Left lung (tissue), 4 donors: ENCODE measurements at regions not wholly inside any gene's neighbourhood (a gene's known extent, or its start where the extent isn't known, plus 50 kb on each side); places are given as distances from the start of the nearest gene placed in this dataset.

Experiments used
- ATAC-seq: fragments of 200-7000 bp; cut with Tn5 transposase; one replicate; pipeline ENCODE4 v1.9.1; 2020; ENCODE audit warnings: moderate library complexity
- DNase-seq, 4 donors: peaks; one replicate each; pipeline ENCODE4 v3.0.0-alpha.2; 2013 to 2020
- H3K27ac ChIP-seq, 2 donors: fragments of 200-600 bp; sonication (generic) in 1 of 2; one replicate each; pipeline versions ENCODE4 v1.5.0 to v1.8.0; 2020 to 2021
- H3K27me3 ChIP-seq, 2 donors: fragments of 200-600 bp; sonication (generic) in 1 of 2; one replicate each; pipeline versions ENCODE4 v1.5.0 to v1.8.0; 2020 to 2021
- H3K36me3 ChIP-seq, 2 donors: fragments of 200-600 bp; sonication (generic) in 1 of 2; one replicate each; pipeline versions ENCODE4 v1.5.0 to v1.8.0; 2020 to 2021
- H3K4me1 ChIP-seq, 2 donors: fragments of 200-600 bp; one replicate each; pipeline ENCODE4 v1.8.0; 2021
- H3K4me3 ChIP-seq, 2 donors: fragments of 200-600 bp; sonication (generic) in 1 of 2; one replicate each; pipeline versions ENCODE4 v1.5.0 to v1.8.0; 2020 to 2021; ENCODE audit warnings: mild to moderate bottlenecking in 1 of 2
- H3K9me3 ChIP-seq, 2 donors: fragments of 200-600 bp; sonication (generic) in 1 of 2; one replicate each; pipeline versions ENCODE4 v1.5.0 to v1.8.0; 2020 to 2021
- CTCF ChIP-seq, 2 donors: fragments of 200-600 bp; sonication (generic) in 1 of 2; IDR thresholded peaks; one replicate each; pipeline versions ENCODE4 v1.5.0 to v1.8.0; 2021; ENCODE audit warnings: antibody characterized with exemption in 2 of 2
- intact Hi-C, 2 donors: fragments of 100-400 bp; cut with DNase I; formaldehyde crosslinking; loops; one replicate each; pipeline versions ENCODE4 v1.11.2 to v1.14.2; 2022
- donor health status: DM: no; HTN: yes; CAD: no.
- donor health status: DM: no; HTN: no; CAD: no.

- no peak overlapping the region for H3K27ac ChIP-seq
- ATAC-seq, result no peak
These were observed 98.5 kb upstream of the RIOK3 start for GRCh38 chr18:23354625-23355024.

GRCh38 chr18:23355206-23355605 is 97.9 kb upstream of the RIOK3 start:
- H3K36me3 ChIP-seq, result peaks cover 0 to 15% of the 10 kb centered on the region in 2 donors
- no peak overlapping the region for H3K27ac ChIP-seq
- H3K9me3 ChIP-seq, result no peaks in the 10 kb centered on the region
- no peak overlapping the region for H3K4me3 ChIP-seq
- no peak for DNase-seq
- no peak for ATAC-seq
- H3K27me3 ChIP-seq, result no peaks in the 10 kb centered on the region
- intact Hi-C loops, result no loop called here
- TF ChIP-seq CTCF (IDR thresholded peaks at IDR 0.05), result no peak
- H3K4me1 ChIP-seq, result peaks cover 5 to 29% of the 10 kb centered on the region in 2 donors

More at GRCh38 chr18:23354625-23355024, 98.5 kb upstream of the RIOK3 start:
- H3K9me3 ChIP-seq, result no peaks in the 10 kb centered on the region
- DNase-seq, result no peak
- H3K4me1 ChIP-seq, result peaks cover 5 to 29% of the 10 kb centered on the region in 2 donors
- intact Hi-C loops, result no loop called here
- H3K27me3 ChIP-seq, result no peaks in the 10 kb centered on the region
- no peak overlapping the region for H3K4me3 ChIP-seq
- no peak for TF ChIP-seq CTCF (IDR thresholded peaks at IDR 0.05)
- H3K36me3 ChIP-seq, result peaks cover 0 to 16% of the 10 kb centered on the region in 2 donors

- ATAC-seq (no peak), DNase-seq (no peak)
- Histone ChIP-seq H3K27me3 (no peaks in the 10 kb centered on the region), H3K27ac (peak overlapping the region; percentile 48 to 79), H3K4me3 (no peak overlapping the region), H3K36me3 (peaks cover 0 to 8% of the 10 kb centered on the region in 2 donors), H3K9me3 (no peaks in the 10 kb centered on the region), H3K4me1 (peaks cover 5 to 29% of the 10 kb centered on the region in 2 donors)
- no peak for TF ChIP-seq CTCF (IDR thresholded peaks at IDR 0.05)
- intact Hi-C loops, result no loop called here
These were observed 96.7 kb upstream of the RIOK3 start for GRCh38 chr18:23356424-23356823.

GRCh38 chr18:23356915-23357601 is 96.0 kb upstream of the RIOK3 start:
- Histone ChIP-seq H3K9me3 (no peaks in the 10 kb centered on the region), H3K4me3 (no peak overlapping the region), H3K4me1 (peaks cover 5 to 29% of the 10 kb centered on the region in 2 donors), H3K27ac (peak overlapping the region; percentile 48 to 79), H3K27me3 (no peaks in the 10 kb centered on the region), H3K36me3 (peaks cover 0 to 2% of the 10 kb centered on the region in 2 donors)
- peak in 2 of 4 donors; percentile 64 to 66 for DNase-seq
- TF ChIP-seq CTCF (IDR thresholded peaks at IDR 0.05), result no peak
- intact Hi-C loops, result no loop called here
- ATAC-seq, result peak; percentile 6

- peak overlapping the region in 1 of 2 donors; percentile 79 for H3K27ac ChIP-seq
- TF ChIP-seq CTCF (IDR thresholded peaks at IDR 0.05), result no peak
- no peaks in the 10 kb centered on the region for H3K9me3 ChIP-seq
- H3K27me3 ChIP-seq, result no peaks in the 10 kb centered on the region
- intact Hi-C loops, result no loop called here
- peak; percentile 47 for ATAC-seq
- H3K4me1 ChIP-seq, result peaks cover 5 to 29% of the 10 kb centered on the region in 2 donors
- H3K36me3 ChIP-seq, result no peaks in the 10 kb centered on the region
- H3K4me3 ChIP-seq, result no peak overlapping the region
- peak in 3 of 4 donors; percentile 44 to 64 (median 59) for DNase-seq
These were observed 95.0 kb upstream of the RIOK3 start for GRCh38 chr18:23357996-23358594.
